ENCODE measurements at regions not wholly inside any gene's neighbourhood (a gene's known extent, or its start where the extent isn't known, plus 50 kb on each side); places are given as distances from the start of the nearest gene placed in this dataset.

DNA sequence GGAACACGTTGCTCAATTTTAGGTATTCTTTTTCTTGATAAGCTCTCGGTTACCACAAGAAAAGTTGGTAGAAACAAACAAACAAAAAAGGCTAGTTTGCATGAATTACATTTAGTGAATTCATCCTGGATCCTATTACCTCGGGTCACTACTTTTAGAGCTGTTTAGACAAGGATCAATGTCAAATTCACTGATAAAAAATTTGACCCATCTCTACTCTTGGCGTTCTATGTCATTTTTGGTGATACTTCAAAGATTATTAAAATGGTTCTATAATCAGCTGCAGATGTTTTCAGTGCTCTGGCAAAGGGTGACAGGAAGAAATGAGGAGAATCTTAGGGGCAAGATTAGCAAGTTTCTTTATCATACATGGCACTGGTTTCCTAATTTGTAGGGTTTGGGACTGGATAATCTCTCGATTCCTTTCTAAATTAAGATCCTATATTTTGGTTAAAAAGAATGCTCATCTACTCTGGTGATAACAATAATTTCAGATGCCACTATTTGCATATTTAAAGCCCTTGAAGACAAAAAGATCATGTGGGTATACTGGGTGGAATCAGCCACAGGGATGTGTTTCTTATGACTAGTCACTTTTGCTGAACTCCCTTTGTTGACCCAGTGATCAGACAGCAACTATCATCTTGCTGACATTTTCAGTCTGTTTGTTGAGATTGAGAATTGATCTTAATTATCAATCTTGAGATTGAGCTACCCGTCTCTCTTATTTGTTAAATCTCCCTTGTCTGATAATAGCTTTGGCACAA lies 442.9 kb downstream of the AASDHPPT start:
- TF ChIP-seq, protein P1, sequence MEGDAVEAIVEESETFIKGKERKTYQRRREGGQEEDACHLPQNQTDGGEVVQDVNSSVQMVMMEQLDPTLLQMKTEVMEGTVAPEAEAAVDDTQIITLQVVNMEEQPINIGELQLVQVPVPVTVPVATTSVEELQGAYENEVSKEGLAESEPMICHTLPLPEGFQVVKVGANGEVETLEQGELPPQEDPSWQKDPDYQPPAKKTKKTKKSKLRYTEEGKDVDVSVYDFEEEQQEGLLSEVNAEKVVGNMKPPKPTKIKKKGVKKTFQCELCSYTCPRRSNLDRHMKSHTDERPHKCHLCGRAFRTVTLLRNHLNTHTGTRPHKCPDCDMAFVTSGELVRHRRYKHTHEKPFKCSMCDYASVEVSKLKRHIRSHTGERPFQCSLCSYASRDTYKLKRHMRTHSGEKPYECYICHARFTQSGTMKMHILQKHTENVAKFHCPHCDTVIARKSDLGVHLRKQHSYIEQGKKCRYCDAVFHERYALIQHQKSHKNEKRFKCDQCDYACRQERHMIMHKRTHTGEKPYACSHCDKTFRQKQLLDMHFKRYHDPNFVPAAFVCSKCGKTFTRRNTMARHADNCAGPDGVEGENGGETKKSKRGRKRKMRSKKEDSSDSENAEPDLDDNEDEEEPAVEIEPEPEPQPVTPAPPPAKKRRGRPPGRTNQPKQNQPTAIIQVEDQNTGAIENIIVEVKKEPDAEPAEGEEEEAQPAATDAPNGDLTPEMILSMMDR (IDR thresholded peaks at IDR 0.05 in 2 of 3, conservative IDR thresholded peaks at IDR 0.05 in 1 of 3; ENCODE audit: insufficient read depth in 2 of 3, low read depth in 1 of 3, low read length in 3 of 3) = no peak
- TF ChIP-seq GATA2 (CRISPR knock-in tag; IDR thresholded peaks at IDR 0.05) = no peak

Data from K562 (cell line).